GM12872 (cell line): ENCODE measurements at regions not wholly inside any gene's neighbourhood (a gene's known extent, or its start where the extent isn't known, plus 50 kb on each side); places are given as distances from the start of the nearest gene placed in this dataset.

Experiments
- CTCF ChIP-seq: IDR thresholded peaks from 3 replicates; pipeline ENCODE4 v1.5.1; 2011; ENCODE audit warnings: low read depth, mild to moderate bottlenecking, low read length, moderate library complexity; ENCODE audit not compliant: insufficient read depth

GRCh38 chr14:104436047-104436591, 143.4 kb upstream of the C14orf180 start:
- no peak for TF ChIP-seq CTCF

- TF ChIP-seq CTCF: no peak
Observed at GRCh38 chr14:104436741-104437701, 142.5 kb upstream of the C14orf180 start.

GRCh38 chr14:104437703-104438102, 141.9 kb upstream of the C14orf180 start:
- no peak for TF ChIP-seq CTCF

GRCh38 chr14:104438166-104438887, 141.2 kb upstream of the C14orf180 start:
- TF ChIP-seq CTCF: no peak

GRCh38 chr14:104439625-104440024, 139.9 kb upstream of the C14orf180 start:
- no peak for TF ChIP-seq CTCF

- TF ChIP-seq CTCF: no peak
Observed at GRCh38 chr14:104440297-104440956, 139.1 kb upstream of the C14orf180 start.
